Prostate gland (tissue), 2 donors: ENCODE measurements at regions not wholly inside any gene's neighbourhood (a gene's known extent, or its start where the extent isn't known, plus 50 kb on each side); places are given as distances from the start of the nearest gene placed in this dataset.

Source experiments
- POLR2AphosphoS5 ChIP-seq: sonication (generic); formaldehyde crosslinking; IDR thresholded peaks from one replicate; pipeline ENCODE4 v1.6.1; 2017; ENCODE audit warnings: antibody characterized with exemption
- TF ChIP-seq, protein P1 (sequence below), 4 experiments: fragments of 200-600 bp in 2 of 4; fragments of 450-650 bp in 2 of 4; sonication (generic) in 2 of 4; IDR thresholded peaks; 1 replicate in 3 of 4; 2 replicates in 1 of 4; pipeline ENCODE4 v1.5.1; 2016 to 2019; ENCODE audit warnings: antibody characterized with exemption in 4 of 4, mild to moderate bottlenecking in 2 of 4, moderate library complexity in 2 of 4

DNA sequence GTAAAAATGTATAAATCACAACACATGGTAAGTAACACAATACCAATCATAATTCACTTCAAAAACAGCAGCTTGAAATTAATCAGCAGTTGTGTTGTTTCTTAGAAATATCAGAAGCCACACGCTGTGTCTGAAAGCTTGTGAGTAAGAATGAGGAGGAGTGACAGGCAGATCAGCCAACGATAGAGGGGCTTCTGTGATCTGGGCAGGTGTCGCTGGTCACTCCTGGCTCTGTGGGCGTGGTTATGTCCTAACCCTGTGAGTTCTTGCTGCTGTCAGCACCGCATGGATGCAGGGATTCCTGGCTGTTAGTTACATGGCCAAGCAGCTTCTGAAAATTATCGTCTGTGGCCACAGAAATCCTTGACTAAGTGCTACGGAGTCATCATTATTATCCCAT, 123.4 kb downstream of the SLC25A47 start:
- TF ChIP-seq, protein P1, sequence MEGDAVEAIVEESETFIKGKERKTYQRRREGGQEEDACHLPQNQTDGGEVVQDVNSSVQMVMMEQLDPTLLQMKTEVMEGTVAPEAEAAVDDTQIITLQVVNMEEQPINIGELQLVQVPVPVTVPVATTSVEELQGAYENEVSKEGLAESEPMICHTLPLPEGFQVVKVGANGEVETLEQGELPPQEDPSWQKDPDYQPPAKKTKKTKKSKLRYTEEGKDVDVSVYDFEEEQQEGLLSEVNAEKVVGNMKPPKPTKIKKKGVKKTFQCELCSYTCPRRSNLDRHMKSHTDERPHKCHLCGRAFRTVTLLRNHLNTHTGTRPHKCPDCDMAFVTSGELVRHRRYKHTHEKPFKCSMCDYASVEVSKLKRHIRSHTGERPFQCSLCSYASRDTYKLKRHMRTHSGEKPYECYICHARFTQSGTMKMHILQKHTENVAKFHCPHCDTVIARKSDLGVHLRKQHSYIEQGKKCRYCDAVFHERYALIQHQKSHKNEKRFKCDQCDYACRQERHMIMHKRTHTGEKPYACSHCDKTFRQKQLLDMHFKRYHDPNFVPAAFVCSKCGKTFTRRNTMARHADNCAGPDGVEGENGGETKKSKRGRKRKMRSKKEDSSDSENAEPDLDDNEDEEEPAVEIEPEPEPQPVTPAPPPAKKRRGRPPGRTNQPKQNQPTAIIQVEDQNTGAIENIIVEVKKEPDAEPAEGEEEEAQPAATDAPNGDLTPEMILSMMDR (IDR thresholded peaks at IDR 0.05) = no peak
- TF ChIP-seq POLR2AphosphoS5 = no peak
